ENCODE measurements at regions not wholly inside any gene's neighbourhood (a gene's known extent, or its start where the extent isn't known, plus 50 kb on each side); places are given as distances from the start of the nearest gene placed in this dataset.

- TF ChIP-seq, protein P1, sequence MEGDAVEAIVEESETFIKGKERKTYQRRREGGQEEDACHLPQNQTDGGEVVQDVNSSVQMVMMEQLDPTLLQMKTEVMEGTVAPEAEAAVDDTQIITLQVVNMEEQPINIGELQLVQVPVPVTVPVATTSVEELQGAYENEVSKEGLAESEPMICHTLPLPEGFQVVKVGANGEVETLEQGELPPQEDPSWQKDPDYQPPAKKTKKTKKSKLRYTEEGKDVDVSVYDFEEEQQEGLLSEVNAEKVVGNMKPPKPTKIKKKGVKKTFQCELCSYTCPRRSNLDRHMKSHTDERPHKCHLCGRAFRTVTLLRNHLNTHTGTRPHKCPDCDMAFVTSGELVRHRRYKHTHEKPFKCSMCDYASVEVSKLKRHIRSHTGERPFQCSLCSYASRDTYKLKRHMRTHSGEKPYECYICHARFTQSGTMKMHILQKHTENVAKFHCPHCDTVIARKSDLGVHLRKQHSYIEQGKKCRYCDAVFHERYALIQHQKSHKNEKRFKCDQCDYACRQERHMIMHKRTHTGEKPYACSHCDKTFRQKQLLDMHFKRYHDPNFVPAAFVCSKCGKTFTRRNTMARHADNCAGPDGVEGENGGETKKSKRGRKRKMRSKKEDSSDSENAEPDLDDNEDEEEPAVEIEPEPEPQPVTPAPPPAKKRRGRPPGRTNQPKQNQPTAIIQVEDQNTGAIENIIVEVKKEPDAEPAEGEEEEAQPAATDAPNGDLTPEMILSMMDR (conservative IDR thresholded peaks at IDR 0.05; ENCODE audit: low read depth in 2 of 2) = no peak
- TF ChIP-seq POLR2AphosphoS5 (IDR thresholded peaks at IDR 0.05; ENCODE audit: low read depth) = no peak
- TF ChIP-seq REST (IDR thresholded peaks at IDR 0.05; ENCODE audit: unreplicated experiment) = no peak
- no peak for TF ChIP-seq EZH2 (IDR thresholded peaks at IDR 0.05; ENCODE audit: low read depth, unreplicated experiment)
- TF ChIP-seq ETS1 (IDR thresholded peaks at IDR 0.05) = no peak
- TF ChIP-seq ZNF462 (CRISPR knock-in tag; IDR thresholded peaks at IDR 0.05) = no peak
- TF ChIP-seq JUNB (IDR thresholded peaks at IDR 0.05; ENCODE audit: unreplicated experiment) = no peak
- no peak for TF ChIP-seq EZH2phosphoT487 (IDR thresholded peaks at IDR 0.05; ENCODE audit: unreplicated experiment)
- TF ChIP-seq STAT1 (IDR thresholded peaks at IDR 0.05; ENCODE audit: unreplicated experiment) = no peak
- no peak for TF ChIP-seq ZNF114 (CRISPR knock-in tag; IDR thresholded peaks at IDR 0.05)
These were observed 605.6 kb downstream of the SOX6 start for GRCh38 chr11:15750535-15751308.
